HG03521 (cell line): ENCODE measurements at regions not wholly inside any gene's neighbourhood (a gene's known extent, or its start where the extent isn't known, plus 50 kb on each side); places are given as distances from the start of the nearest gene placed in this dataset.
"Not testable (repeated sequence)": the region's sequence is repeated elsewhere in the genome, so short reads cannot be mapped to it uniquely, and the experiment has no call there.

ENCODE experiments used
- ATAC-seq: cut with Tn5 transposase; IDR thresholded peaks from one replicate; pipeline ENCODE4 v1.9.1; 2021; ENCODE audit warnings: mild to moderate bottlenecking, moderate library complexity; ENCODE audit not compliant: unreplicated experiment

GRCh38 chr9:30944741-30945280 lies 1439.6 kb upstream of the ACO1 start:
- ATAC-seq: no peak

- ATAC-seq: no peak
Observed at GRCh38 chr9:30964332-30964731, 1420.1 kb upstream of the ACO1 start.

- ATAC-seq: no peak
Observed at GRCh38 chr9:30967476-30967875, 1417.0 kb upstream of the ACO1 start.

- ATAC-seq: no peak
Observed at GRCh38 chr9:30970186-30970585, 1414.3 kb upstream of the ACO1 start.

GRCh38 chr9:30970812-30971211 lies 1413.6 kb upstream of the ACO1 start:
- no peak for ATAC-seq

GRCh38 chr9:30972654-30973053 lies 1411.8 kb upstream of the ACO1 start:
- no peak for ATAC-seq

- no peak for ATAC-seq
Observed at GRCh38 chr9:30977965-30978364, 1406.5 kb upstream of the ACO1 start.

GRCh38 chr9:30982301-30982700 lies 1402.1 kb upstream of the ACO1 start:
- no peak for ATAC-seq

GRCh38 chr9:30995956-30996738 lies 1388.3 kb upstream of the ACO1 start:
- ATAC-seq: no peak

GRCh38 chr9:30996761-30997160 lies 1387.7 kb upstream of the ACO1 start:
- ATAC-seq: no peak

GRCh38 chr9:30997291-30997690 lies 1387.2 kb upstream of the ACO1 start:
- no peak for ATAC-seq

- no peak for ATAC-seq
Observed at GRCh38 chr9:31005086-31005665, 1379.3 kb upstream of the ACO1 start.

- ATAC-seq: no peak
Observed at GRCh38 chr9:31013371-31013770, 1371.1 kb upstream of the ACO1 start.

GRCh38 chr9:31023847-31024246 lies 1360.6 kb upstream of the ACO1 start:
- no peak for ATAC-seq

GRCh38 chr9:31027678-31028077 lies 1356.8 kb upstream of the ACO1 start:
- ATAC-seq: no peak

- no peak for ATAC-seq
Observed at GRCh38 chr9:31028137-31028536, 1356.3 kb upstream of the ACO1 start.

GRCh38 chr9:31030741-31031202 lies 1353.7 kb upstream of the ACO1 start:
- ATAC-seq: no peak

GRCh38 chr9:31032206-31032605 lies 1352.2 kb upstream of the ACO1 start:
- no peak for ATAC-seq

GRCh38 chr9:31034311-31034710 lies 1350.1 kb upstream of the ACO1 start:
- ATAC-seq: no peak

- no peak for ATAC-seq
Observed at GRCh38 chr9:31040564-31040963, 1343.9 kb upstream of the ACO1 start.

- ATAC-seq: no peak
Observed at GRCh38 chr9:31045810-31046209, 1338.6 kb upstream of the ACO1 start.

- ATAC-seq: not testable (repeated sequence)
Observed at GRCh38 chr9:31061592-31061991, 1322.9 kb upstream of the ACO1 start.
